H9 (cell line): ENCODE measurements at regions not wholly inside any gene's neighbourhood (a gene's known extent, or its start where the extent isn't known, plus 50 kb on each side); places are given as distances from the start of the nearest gene placed in this dataset.

Source experiments
- DNase-seq: peaks from one replicate; pipeline ENCODE4 v3.0.0-alpha.2; 2017
- H2AFZ ChIP-seq: one replicate; pipeline ENCODE4 v1.6.1; 2013; ENCODE audit warnings: mild to moderate bottlenecking, low read length, control low read depth, moderate library complexity
- H2AK5ac ChIP-seq: 2 replicates; pipeline ENCODE4 v1.6.1; 2013; ENCODE audit warnings: low read length, control low read depth, mixed read lengths; ENCODE audit not compliant: insufficient read length
- H2BK120ac ChIP-seq: one replicate; pipeline ENCODE4 v1.6.1; 2013; ENCODE audit warnings: low read depth, mild to moderate bottlenecking, low read length, control low read depth, inconsistent platforms; ENCODE audit not compliant: poor library complexity, severe bottlenecking
- H2BK12ac ChIP-seq: 2 replicates; pipeline ENCODE4 v1.6.1; 2013; ENCODE audit warnings: low read length, control low read depth, mixed read lengths, low read depth; ENCODE audit not compliant: insufficient read length
- H2BK15ac ChIP-seq: 2 replicates; pipeline ENCODE4 v1.6.1; 2013; ENCODE audit warnings: low read depth, low read length, control low read depth
- H2BK20ac ChIP-seq: one replicate; pipeline ENCODE4 v1.6.1; 2013; ENCODE audit warnings: low read depth, mild to moderate bottlenecking, low read length, control low read depth, inconsistent platforms; ENCODE audit not compliant: poor library complexity, severe bottlenecking
- H2BK5ac ChIP-seq: 2 replicates; pipeline ENCODE4 v1.6.1; 2013; ENCODE audit warnings: low read length, control low read depth, mixed read lengths; ENCODE audit not compliant: insufficient read length
- H3K14ac ChIP-seq: 2 replicates; pipeline ENCODE4 v1.6.1; 2013; ENCODE audit warnings: low read length, control low read depth; ENCODE audit not compliant: insufficient read depth
- H3K18ac ChIP-seq: 2 replicates; pipeline ENCODE4 v1.6.1; 2013; ENCODE audit warnings: low read depth, mild to moderate bottlenecking, mixed read lengths, low read length, control low read depth; ENCODE audit not compliant: insufficient read length
- H3K23ac ChIP-seq: 2 replicates; pipeline ENCODE4 v1.6.1; 2013; ENCODE audit warnings: low read length, control low read depth, mixed read lengths, low read depth; ENCODE audit not compliant: insufficient read length
- H3K23me2 ChIP-seq: 2 replicates; pipeline ENCODE4 v1.6.1; 2013; ENCODE audit warnings: low read depth, mild to moderate bottlenecking, mixed read lengths, low read length, control low read depth; ENCODE audit not compliant: insufficient read length, poor library complexity, severe bottlenecking
- H3K27ac ChIP-seq: 2 replicates; pipeline ENCODE4 v1.5.1; 2013; ENCODE audit warnings: low read length, control low read depth, mixed read lengths, low read depth; ENCODE audit not compliant: insufficient read length
- H3K27me3 ChIP-seq: 2 replicates; pipeline ENCODE4 v1.6.1; 2013; ENCODE audit warnings: low read length, control low read depth, inconsistent platforms; ENCODE audit not compliant: insufficient read depth
- H3K4ac ChIP-seq: 2 replicates; pipeline ENCODE4 v1.6.1; 2013; ENCODE audit warnings: low read depth, mild to moderate bottlenecking, control low read depth, inconsistent platforms, low read length, moderate library complexity
- H3K4me1 ChIP-seq: 2 replicates; pipeline ENCODE4 v1.6.1; 2013; ENCODE audit warnings: low read length, control low read depth, inconsistent platforms; ENCODE audit not compliant: insufficient read depth
- H3K4me2 ChIP-seq: 2 replicates; pipeline ENCODE4 v1.6.1; 2013; ENCODE audit warnings: low read length, control low read depth, mixed read lengths; ENCODE audit not compliant: insufficient read length, insufficient read depth
- H3K56ac ChIP-seq: 2 replicates; pipeline ENCODE4 v1.6.1; 2013; ENCODE audit warnings: low read depth, mild to moderate bottlenecking, mixed read lengths, low read length, control low read depth; ENCODE audit not compliant: insufficient read length
- H3K79me1 ChIP-seq: 2 replicates; pipeline ENCODE4 v1.6.1; 2013; ENCODE audit warnings: low read depth, mild to moderate bottlenecking, moderate library complexity, low read length, control low read depth, inconsistent platforms; ENCODE audit not compliant: insufficient read depth, poor library complexity, severe bottlenecking
- H3K79me2 ChIP-seq: 2 replicates; pipeline ENCODE4 v1.6.1; 2013; ENCODE audit warnings: low read length, control low read depth, inconsistent platforms; ENCODE audit not compliant: insufficient read depth
- H3K9ac ChIP-seq: 2 replicates; pipeline ENCODE4 v1.6.1; 2013; ENCODE audit warnings: low read length, control low read depth, mixed read lengths; ENCODE audit not compliant: insufficient read length; ENCODE audit errors: extremely low read depth
- H3K9me3 ChIP-seq: one replicate; pipeline ENCODE4 v1.6.1; 2013; ENCODE audit warnings: low read depth, low read length, inconsistent platforms; ENCODE audit not compliant: control insufficient read depth
- H3T11ph ChIP-seq: one replicate; pipeline ENCODE4 v1.6.1; 2013; ENCODE audit warnings: mild to moderate bottlenecking, low read length, control low read depth, inconsistent platforms
- H4K20me1 ChIP-seq: one replicate; pipeline ENCODE4 v1.6.1; 2013; ENCODE audit not compliant: control insufficient read depth, insufficient read length, insufficient read depth
- H4K5ac ChIP-seq: 2 replicates; pipeline ENCODE4 v1.6.1; 2013; ENCODE audit warnings: low read depth, mild to moderate bottlenecking, mixed read lengths, low read length, control low read depth; ENCODE audit not compliant: insufficient read length
- H4K8ac ChIP-seq: replicated peaks from 2 replicates; pipeline ENCODE4 v1.6.1; 2013; ENCODE audit warnings: low read length, control low read depth, mixed read lengths, low read depth; ENCODE audit not compliant: insufficient read length
- H4K91ac ChIP-seq: 2 replicates; pipeline ENCODE4 v1.6.1; 2013; ENCODE audit warnings: low read depth, mild to moderate bottlenecking, moderate library complexity, mixed read lengths, low read length, control low read depth; ENCODE audit not compliant: insufficient read length
- H3K27ac Mint-ChIP-seq, 3 experiments: 2 replicates in 2 of 3; 3 replicates in 1 of 3; pipeline ENCODE4 v1.8.0; 2020 to 2021; ENCODE audit warnings: mixed read lengths in 3 of 3, mild to moderate bottlenecking in 1 of 3, moderate library complexity in 1 of 3
- H3K27me3 Mint-ChIP-seq: 2 replicates; pipeline ENCODE4 v1.8.0; 2021; ENCODE audit warnings: low read depth, mild to moderate bottlenecking, moderate library complexity, mixed read lengths
- H3K36me3 Mint-ChIP-seq, 3 experiments: 2 replicates in 2 of 3; 3 replicates in 1 of 3; pipeline ENCODE4 v1.8.0; 2020 to 2021; ENCODE audit warnings: low read depth in 3 of 3, mixed read lengths in 3 of 3; ENCODE audit not compliant: insufficient read depth in 1 of 3
- H3K4me1 Mint-ChIP-seq, 2 experiments: 2 replicates each; pipeline ENCODE4 v1.8.0; 2020; ENCODE audit warnings: mixed read lengths in 2 of 2
- H3K4me3 Mint-ChIP-seq, 2 experiments: 2 replicates in 1 of 2; 3 replicates in 1 of 2; pipeline ENCODE4 v1.8.0; 2020 to 2021; ENCODE audit warnings: mild to moderate bottlenecking in 2 of 2, mixed read lengths in 2 of 2, moderate library complexity in 1 of 2
- H3K9me3 Mint-ChIP-seq, 2 experiments: 2 replicates in 1 of 2; 3 replicates in 1 of 2; pipeline ENCODE4 v1.8.0; 2020; ENCODE audit warnings: mild to moderate bottlenecking in 2 of 2, mixed read lengths in 2 of 2, moderate library complexity in 1 of 2
- WGBS: extraction: QIAGEN DNeasy Blood & Tissue Kit; methylation state at CpG from one replicate; pipeline ENCODE4 v1.1.7; 2013; ENCODE audit warnings: missing lambda C conversion rate, low lambda C conversion rate, mixed read lengths; ENCODE audit not compliant: insufficient read length; ENCODE audit errors: extremely low coverage; 5-methylcytosine and 5-hydroxymethylcytosine counted together
- TF ChIP-seq, protein P1 (sequence below): fragments of 200-600 bp; sonication (generic); conservative IDR thresholded peaks from 3 replicates; pipeline ENCODE4 v1.8.0; 2021; ENCODE audit warnings: antibody characterized with exemption, mild to moderate bottlenecking

DNA sequence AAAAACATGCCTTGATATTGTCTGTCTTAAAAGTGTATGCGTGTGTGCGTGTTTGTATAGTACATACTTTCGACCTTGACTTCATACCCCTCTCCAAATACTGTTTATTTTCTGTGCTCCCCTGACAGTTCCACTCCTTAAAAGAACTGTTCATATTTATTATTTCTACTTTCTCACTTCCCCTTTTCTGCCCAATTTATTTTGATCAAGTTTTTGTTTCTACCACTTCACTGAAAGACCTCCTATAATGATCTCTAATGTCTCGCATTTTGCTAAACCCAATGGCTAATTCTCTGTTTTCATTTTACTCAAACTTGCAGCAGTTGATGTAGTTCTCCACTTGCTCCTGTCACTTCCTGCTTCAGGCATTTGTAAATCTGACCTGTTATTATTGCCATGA is 426.1 kb upstream of the KLF12 start:
- H2AFZ ChIP-seq, result no peak overlapping the region
- WGBS, result no CpG with 5 or more reads among the region's 4 CpGs
- no peak overlapping the region for H4K91ac ChIP-seq
- H2BK120ac ChIP-seq, result no peak overlapping the region
- no peaks in the 10 kb centered on the region for H3K79me1 ChIP-seq
- 0 out of 2 replicates have a peak, but pooled peaks cover 2% of the 10 kb centered on the region for H3K4me1 ChIP-seq
- H3K14ac ChIP-seq, result no peak overlapping the region
- no peak overlapping the region for H3K56ac ChIP-seq
- no peaks in the 10 kb centered on the region for H3K79me2 ChIP-seq
- no peak overlapping the region for H2BK20ac ChIP-seq
- H2BK5ac ChIP-seq, result no peak overlapping the region
- H3K9me3 Mint-ChIP-seq, result no peaks in the 10 kb centered on the region
- H3K27me3 ChIP-seq, result no peaks in the 10 kb centered on the region
- no peaks in the 10 kb centered on the region for H3K27me3 Mint-ChIP-seq
- DNase-seq, result no peak
- no peak overlapping the region for H3T11ph ChIP-seq
- no peaks in the 10 kb centered on the region for H3K23me2 ChIP-seq
- H3K36me3 Mint-ChIP-seq, result no peaks in the 10 kb centered on the region
- no peak overlapping the region for H2BK12ac ChIP-seq
- no peak overlapping the region for H3K18ac ChIP-seq
- no peaks in the 10 kb centered on the region for H3K9me3 ChIP-seq
- no peak overlapping the region for H3K4ac ChIP-seq
- no peak overlapping the region for H2AK5ac ChIP-seq
- no peak overlapping the region; a peak in 1 of 7 replicates for H3K27ac Mint-ChIP-seq
- TF ChIP-seq, protein P1, sequence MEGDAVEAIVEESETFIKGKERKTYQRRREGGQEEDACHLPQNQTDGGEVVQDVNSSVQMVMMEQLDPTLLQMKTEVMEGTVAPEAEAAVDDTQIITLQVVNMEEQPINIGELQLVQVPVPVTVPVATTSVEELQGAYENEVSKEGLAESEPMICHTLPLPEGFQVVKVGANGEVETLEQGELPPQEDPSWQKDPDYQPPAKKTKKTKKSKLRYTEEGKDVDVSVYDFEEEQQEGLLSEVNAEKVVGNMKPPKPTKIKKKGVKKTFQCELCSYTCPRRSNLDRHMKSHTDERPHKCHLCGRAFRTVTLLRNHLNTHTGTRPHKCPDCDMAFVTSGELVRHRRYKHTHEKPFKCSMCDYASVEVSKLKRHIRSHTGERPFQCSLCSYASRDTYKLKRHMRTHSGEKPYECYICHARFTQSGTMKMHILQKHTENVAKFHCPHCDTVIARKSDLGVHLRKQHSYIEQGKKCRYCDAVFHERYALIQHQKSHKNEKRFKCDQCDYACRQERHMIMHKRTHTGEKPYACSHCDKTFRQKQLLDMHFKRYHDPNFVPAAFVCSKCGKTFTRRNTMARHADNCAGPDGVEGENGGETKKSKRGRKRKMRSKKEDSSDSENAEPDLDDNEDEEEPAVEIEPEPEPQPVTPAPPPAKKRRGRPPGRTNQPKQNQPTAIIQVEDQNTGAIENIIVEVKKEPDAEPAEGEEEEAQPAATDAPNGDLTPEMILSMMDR, result no peak
- peaks cover 8 to 9% of the 10 kb centered on the region in 2 experiments; a peak in 3 of 4 replicates for H3K4me1 Mint-ChIP-seq
- no peak overlapping the region for H4K8ac ChIP-seq
- H3K4me3 Mint-ChIP-seq, result no peak overlapping the region
- H2BK15ac ChIP-seq, result no peak overlapping the region
- H4K5ac ChIP-seq, result no peak overlapping the region
- no peaks in the 10 kb centered on the region for H4K20me1 ChIP-seq
- no peak overlapping the region for H3K4me2 ChIP-seq
- H3K27ac ChIP-seq, result no peak overlapping the region
- H3K9ac ChIP-seq, result no peak overlapping the region
- H3K23ac ChIP-seq, result no peak overlapping the region
